SIG-M5 (cell line): ENCODE measurements at regions not wholly inside any gene's neighbourhood (a gene's known extent, or its start where the extent isn't known, plus 50 kb on each side); places are given as distances from the start of the nearest gene placed in this dataset.

Source experiments
- DNase-seq: peaks from one replicate; lab custom pipeline; 2025; lab: John Stamatoyannopoulos, UW

- DNase-seq = no peak
Measured at GRCh38 chr10:3464760-3465405, 292.3 kb upstream of the PITRM1 start.

- DNase-seq = no peak
Measured at GRCh38 chr10:3460420-3461128, 288.0 kb upstream of the PITRM1 start.

- no peak for DNase-seq
Measured at GRCh38 chr10:3455385-3456334, 283.1 kb upstream of the PITRM1 start.

DNA sequence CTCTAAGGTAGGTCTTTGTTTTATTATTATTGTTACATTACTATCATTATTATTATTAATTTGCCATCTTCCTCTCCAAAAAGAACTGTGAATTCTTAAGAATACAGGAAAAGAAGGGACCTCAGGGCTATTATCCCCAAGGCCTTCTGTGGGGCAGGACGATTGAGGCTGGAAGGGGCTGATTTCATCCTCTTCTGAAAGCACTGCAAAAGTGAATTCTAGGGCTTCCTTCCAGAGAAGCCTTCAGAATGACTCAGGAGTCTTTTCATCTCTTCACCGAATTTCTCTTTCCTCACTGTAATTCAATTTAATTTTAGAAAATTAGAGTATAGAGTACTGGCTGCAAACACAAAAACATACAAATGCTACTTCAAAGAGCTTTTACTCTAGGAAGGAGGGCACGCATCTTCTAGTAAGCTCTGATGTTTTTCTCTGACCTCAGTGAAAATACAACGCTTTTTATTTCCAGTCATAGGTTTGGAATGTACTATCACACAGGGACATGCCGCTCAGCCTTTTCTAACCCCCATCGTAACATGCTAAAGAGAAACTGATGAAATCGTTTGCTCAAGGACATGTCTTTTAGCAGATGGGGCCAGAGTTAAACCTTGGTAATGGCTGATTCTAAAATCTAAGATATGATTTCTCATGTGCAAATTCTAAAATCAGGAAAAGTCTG is 280.2 kb upstream of the PITRM1 start:
- DNase-seq = no peak

- DNase-seq = no peak
Measured at GRCh38 chr10:3452173-3452626, 279.6 kb upstream of the PITRM1 start.

DNA sequence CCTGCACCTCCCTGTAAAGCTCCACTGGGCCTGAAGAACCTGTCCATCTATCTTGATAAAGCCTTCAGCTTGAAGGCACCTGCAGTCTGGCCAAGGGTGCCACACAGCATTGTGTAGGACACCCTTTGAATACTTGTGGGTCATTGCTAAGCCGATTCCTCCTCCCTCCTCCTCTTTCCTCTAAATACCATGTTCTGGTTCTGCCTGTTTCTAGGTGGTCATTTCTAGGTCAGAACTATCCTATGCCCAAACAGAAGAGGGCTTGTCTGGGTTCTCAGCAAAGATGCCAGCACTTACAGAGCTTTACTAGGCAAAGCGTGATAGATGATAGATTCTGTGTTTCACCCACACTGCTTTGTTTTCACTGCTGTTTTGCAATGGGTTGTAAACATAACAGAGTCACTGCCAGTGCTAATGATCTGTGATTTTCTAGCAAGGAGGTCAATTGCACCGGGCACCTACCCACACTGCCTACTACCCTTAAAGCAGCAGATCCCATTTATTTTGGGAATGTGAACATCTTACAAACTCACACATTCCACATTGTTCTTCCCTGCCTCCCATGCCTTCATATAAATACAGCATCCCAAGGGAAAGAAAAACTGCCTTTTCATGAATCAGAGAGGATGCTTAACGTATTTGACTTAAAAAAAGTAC is 279.1 kb upstream of the PITRM1 start:
- no peak for DNase-seq

GRCh38 chr10:3446221-3446620 is 273.6 kb upstream of the PITRM1 start:
- no peak for DNase-seq

- no peak for DNase-seq
Measured at GRCh38 chr10:3445648-3446047, 273.1 kb upstream of the PITRM1 start.

DNA sequence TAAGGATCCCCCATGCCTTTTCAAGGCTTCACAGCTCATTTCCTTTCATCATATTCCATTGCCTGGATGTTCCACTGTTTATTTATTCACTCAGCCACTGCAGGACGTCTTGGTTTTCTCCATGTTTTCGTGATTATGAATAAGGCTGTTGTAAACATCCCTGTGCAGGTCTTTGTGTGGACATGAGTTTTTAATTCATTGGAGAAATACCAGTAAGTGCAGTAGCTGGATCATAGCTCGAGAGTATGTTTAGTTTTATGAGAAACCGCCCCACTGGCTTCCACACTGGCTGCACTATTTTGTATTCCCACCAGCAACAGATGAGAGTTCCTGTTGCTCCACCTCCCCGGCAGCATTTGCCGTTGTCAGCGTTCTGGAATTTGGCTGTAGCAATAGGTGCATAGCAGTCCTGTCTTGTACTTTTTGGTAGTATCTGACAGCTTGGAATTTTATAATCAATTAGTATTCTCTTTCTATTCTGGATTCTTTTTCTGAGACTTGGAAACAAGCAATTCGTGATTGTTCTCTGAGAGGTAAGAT is 269.9 kb upstream of the PITRM1 start:
- no peak for DNase-seq

DNA sequence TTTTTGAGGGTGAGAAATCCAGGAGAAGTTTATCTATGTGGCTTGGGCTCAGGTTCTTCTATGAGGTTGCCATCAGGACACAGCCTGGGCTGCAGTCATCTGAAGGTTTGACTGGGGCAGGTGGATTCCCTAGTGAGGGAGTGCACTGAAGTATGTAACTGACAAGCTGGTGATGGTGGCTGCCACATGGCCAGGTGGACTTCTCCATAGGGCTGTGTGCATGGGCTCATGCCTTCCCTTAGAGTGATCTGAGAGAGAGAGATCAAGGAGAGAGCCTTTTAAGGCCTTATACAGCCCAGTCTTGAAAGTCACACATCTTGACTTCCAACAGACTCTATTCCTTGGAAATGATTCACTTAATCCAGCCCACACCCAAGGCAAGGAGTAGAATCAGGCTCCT is 266.6 kb upstream of the PITRM1 start:
- DNase-seq = no peak

- no peak for DNase-seq
Measured at GRCh38 chr10:3438606-3439005, 266.0 kb upstream of the PITRM1 start.

DNA sequence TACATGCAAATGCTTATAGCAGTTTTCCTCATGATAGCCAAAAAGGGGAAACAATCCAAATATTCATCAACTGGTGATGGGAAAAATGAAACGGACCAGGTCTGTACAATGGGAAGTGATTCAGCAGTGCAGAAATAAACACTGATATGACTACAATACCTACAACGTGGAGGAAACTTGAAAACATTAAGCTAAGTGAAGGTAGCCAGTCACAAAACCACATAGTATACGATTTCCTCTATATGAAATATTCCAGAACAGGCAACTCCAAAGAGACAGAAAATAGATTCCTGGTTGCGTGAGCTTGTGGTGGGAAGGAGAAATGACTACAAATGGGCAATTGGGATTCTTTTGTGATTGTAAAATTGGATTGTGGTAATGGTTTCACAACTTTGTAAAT is 263.1 kb upstream of the PITRM1 start:
- no peak for DNase-seq

GRCh38 chr10:3433988-3434387 is 261.4 kb upstream of the PITRM1 start:
- DNase-seq = no peak

DNA sequence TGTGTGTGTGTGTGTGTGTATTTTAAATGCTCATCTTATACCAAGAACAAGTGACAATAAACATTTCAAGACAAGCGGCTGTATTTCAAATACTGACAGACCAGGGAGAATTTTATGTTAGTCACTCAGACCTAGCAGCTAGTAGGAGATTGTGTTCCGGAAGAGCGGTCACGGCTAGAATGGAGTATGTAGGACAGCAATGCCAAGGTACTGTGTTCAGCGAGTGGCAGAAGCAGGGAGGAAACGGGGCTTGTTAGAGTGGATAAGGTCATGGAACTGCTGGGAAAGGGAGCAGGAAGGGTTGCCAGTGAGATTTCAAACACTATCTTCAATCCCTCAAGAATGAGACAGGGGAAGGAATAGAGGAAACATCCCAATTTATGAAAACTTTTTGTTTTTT is 260.5 kb upstream of the PITRM1 start:
- DNase-seq = no peak

DNA sequence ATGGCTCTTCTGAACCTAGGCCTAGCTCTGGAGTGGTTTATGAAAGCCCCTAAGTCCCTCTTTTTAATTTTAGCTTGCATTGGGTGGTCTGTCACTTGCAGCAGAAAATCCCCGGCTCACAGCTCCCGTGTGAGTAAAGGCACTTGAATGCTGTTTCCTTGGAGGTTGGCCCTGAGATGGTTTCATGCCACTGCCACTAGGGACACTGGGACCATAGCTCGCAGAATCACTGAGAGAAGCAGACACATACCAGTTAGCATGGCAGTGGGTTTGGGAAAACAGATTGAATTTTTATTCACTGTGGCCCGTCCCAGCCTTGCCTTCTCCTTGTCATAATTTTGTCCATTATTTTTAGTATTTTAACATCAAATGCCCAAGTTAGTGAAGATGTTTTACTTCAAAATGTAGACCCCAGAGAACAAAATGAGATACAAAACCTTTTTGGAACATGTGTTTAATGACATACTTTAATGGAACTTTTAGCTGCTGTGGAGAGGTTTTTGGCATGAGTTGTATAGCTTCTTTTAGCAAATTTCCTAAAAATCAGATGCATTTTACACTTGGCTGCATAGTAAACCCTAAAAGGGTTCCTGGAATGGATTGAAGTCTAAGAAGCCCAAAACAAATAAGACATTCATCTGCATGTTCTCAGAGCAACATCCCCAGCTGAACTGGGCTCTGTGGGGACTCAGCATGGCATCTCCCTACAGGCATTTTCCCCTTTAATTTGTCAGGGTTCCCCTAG is 259.7 kb upstream of the PITRM1 start:
- DNase-seq = no peak

- DNase-seq = no peak
Measured at GRCh38 chr10:3430501-3430900, 257.9 kb upstream of the PITRM1 start.

- no peak for DNase-seq
Measured at GRCh38 chr10:3429676-3430075, 257.1 kb upstream of the PITRM1 start.

GRCh38 chr10:3428826-3429225 is 256.2 kb upstream of the PITRM1 start:
- DNase-seq = no peak

GRCh38 chr10:3427950-3428354 is 255.4 kb upstream of the PITRM1 start:
- no peak for DNase-seq

GRCh38 chr10:3427347-3427746 is 254.8 kb upstream of the PITRM1 start:
- no peak for DNase-seq
